ENCODE measurements at regions not wholly inside any gene's neighbourhood (a gene's known extent, or its start where the extent isn't known, plus 50 kb on each side); places are given as distances from the start of the nearest gene placed in this dataset.

GRCh38 chr11:112650527-112650926, 310.7 kb upstream of the NCAM1 start:
- TF ChIP-seq REST (IDR thresholded peaks at IDR 0.05; ENCODE audit: insufficient read depth in 1 of 2, low read depth in 2 of 2, low read length in 2 of 2) (no peak), POLR2AphosphoS5 (IDR thresholded peaks at IDR 0.05; ENCODE audit: low read depth, low read length) (no peak)
